Brain microvascular endothelial cell (primary cell): ENCODE measurements at regions not wholly inside any gene's neighbourhood (a gene's known extent, or its start where the extent isn't known, plus 50 kb on each side); places are given as distances from the start of the nearest gene placed in this dataset.

ENCODE experiments used
- DNase-seq: peaks from one replicate; pipeline ENCODE4 v3.0.0-alpha.2; 2020
- H3K27ac ChIP-seq: fragments of 250-450 bp; sonication (Bioruptor Pico); 2 replicates; pipeline ENCODE4 v1.5.1; 2020; ENCODE audit warnings: mild to moderate bottlenecking, moderate library complexity
- H3K27me3 ChIP-seq: fragments of 250-450 bp; sonication (Bioruptor Pico); replicated peaks from 2 replicates; pipeline ENCODE4 v1.5.1; 2020; ENCODE audit warnings: mild to moderate bottlenecking
- H3K36me3 ChIP-seq: fragments of 250-450 bp; sonication (Bioruptor Pico); replicated peaks from 2 replicates; pipeline ENCODE4 v1.5.1; 2020; ENCODE audit warnings: mild to moderate bottlenecking
- H3K4me3 ChIP-seq: 2 replicates; pipeline ENCODE4 v1.5.1; 2011; ENCODE audit warnings: low read depth, mild to moderate bottlenecking, control low read depth, low read length, moderate library complexity
- in situ Hi-C: cut with HindIII; loops from 2 replicates; pipeline ENCODE4 v1.10.0; 2017; ENCODE audit warnings: low sequenced_read_pairs, low pct_ligation_motif_present
- TF ChIP-seq, protein P1 (sequence below): IDR thresholded peaks from 2 replicates; pipeline ENCODE4 v1.5.1; 2011; ENCODE audit warnings: low read depth, mild to moderate bottlenecking, moderate library complexity, low read length, control low read depth, inconsistent platforms; ENCODE audit errors: missing control alignments

DNA sequence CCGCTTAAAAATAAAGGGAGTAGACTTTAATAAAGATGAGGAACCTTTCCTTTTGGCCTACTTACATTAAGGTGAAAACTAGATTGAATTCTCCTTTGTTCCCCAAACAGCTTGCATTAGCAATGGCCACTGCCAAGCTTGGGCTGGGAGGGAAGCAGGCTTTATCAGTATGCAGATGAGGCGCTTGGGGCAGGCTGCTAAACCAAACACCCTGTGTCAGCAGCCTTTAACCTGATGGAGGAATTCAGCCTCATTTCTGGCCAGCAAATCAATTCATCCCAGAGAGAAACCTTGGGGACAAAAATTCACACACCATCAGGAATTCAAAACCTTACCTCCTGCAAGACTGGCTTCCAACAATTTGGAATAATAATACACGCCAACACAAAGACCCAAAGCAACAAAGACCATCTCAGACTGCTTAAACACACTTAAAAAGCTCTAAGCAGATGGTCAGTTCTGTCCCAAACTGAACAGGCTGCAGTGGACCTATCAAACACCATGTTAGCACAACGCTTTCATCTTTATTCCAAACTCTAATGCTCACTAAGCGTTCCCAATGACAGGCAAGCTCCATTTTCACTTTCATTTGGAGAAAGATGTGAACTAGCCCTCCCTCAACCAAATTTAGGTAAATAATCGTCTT lies 255.1 kb upstream of the CMC1 start:
- Histone ChIP-seq H3K27ac (no peak overlapping the region), H3K27me3 (no peaks in the 10 kb centered on the region), H3K4me3 (no peak overlapping the region), H3K36me3 (no peaks in the 10 kb centered on the region)
- in situ Hi-C loops = no loop called here
- TF ChIP-seq, protein P1, sequence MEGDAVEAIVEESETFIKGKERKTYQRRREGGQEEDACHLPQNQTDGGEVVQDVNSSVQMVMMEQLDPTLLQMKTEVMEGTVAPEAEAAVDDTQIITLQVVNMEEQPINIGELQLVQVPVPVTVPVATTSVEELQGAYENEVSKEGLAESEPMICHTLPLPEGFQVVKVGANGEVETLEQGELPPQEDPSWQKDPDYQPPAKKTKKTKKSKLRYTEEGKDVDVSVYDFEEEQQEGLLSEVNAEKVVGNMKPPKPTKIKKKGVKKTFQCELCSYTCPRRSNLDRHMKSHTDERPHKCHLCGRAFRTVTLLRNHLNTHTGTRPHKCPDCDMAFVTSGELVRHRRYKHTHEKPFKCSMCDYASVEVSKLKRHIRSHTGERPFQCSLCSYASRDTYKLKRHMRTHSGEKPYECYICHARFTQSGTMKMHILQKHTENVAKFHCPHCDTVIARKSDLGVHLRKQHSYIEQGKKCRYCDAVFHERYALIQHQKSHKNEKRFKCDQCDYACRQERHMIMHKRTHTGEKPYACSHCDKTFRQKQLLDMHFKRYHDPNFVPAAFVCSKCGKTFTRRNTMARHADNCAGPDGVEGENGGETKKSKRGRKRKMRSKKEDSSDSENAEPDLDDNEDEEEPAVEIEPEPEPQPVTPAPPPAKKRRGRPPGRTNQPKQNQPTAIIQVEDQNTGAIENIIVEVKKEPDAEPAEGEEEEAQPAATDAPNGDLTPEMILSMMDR = no peak
- DNase-seq = no peak

DNA sequence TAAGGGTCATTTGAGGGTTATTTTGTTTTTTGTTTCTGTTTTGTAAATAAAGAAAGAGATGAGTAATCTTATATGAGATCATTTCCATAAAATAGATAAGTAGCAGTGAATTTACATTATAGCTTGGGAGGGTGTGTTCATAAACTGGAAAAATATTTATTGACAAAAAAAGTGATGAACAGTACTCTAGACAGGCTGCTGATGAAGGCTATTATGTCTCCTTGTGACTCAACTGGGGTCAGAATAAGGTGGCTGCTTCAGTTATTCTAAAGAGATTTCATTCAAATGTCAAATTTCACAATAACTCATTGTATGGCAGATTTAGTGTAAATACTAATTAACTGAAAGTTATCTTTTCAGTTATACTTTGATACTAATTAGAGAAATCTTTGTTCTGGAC lies 251.1 kb upstream of the CMC1 start:
- Histone ChIP-seq H3K27ac (no peak overlapping the region), H3K36me3 (no peaks in the 10 kb centered on the region), H3K4me3 (no peak overlapping the region), H3K27me3 (no peaks in the 10 kb centered on the region)
- TF ChIP-seq, protein P1 = no peak
- no peak for DNase-seq
- in situ Hi-C loops = no loop called here

DNA sequence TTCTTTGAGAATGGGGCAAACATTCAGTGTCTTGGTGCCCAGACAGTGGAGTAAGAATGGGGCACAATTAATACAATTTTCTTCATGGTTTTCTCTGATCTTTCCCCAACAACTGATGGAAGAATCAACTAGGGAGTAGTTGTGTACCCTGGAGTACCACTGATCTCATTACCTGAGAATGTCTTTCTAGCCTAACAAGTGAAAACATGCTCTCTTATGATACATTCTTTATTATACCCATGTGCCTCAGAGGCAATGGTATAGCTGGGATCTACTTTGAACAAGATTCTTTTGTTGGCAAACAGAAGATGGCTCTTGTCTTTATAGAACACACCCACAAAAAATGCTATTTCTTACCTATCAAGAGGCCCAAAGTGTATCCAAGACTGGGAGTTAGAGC lies 250.6 kb upstream of the CMC1 start:
- Histone ChIP-seq H3K27me3 (no peaks in the 10 kb centered on the region), H3K27ac (no peak overlapping the region), H3K4me3 (no peak overlapping the region), H3K36me3 (no peaks in the 10 kb centered on the region)
- in situ Hi-C loops = no loop called here
- no peak for DNase-seq
- TF ChIP-seq, protein P1 = no peak

DNA sequence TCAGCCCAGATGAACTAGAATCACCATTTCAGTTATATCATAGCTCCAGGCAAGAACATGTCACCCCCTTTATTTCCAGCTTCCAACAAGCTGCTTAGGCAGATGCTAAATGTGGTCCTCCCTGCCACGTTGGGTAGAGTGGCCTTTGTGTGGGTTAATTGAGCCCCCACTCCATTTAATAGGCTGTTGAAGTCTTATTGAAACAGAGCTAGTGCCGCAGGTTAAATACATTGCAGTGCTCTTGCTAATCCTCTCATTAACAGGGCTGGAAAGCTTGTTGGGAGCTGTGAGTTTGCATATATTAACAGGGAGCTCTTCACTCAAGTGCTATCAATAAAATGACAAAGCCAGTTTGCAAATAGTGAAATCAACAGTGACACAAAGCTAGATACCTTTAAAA lies 248.4 kb upstream of the CMC1 start:
- TF ChIP-seq, protein P1 = no peak

DNA sequence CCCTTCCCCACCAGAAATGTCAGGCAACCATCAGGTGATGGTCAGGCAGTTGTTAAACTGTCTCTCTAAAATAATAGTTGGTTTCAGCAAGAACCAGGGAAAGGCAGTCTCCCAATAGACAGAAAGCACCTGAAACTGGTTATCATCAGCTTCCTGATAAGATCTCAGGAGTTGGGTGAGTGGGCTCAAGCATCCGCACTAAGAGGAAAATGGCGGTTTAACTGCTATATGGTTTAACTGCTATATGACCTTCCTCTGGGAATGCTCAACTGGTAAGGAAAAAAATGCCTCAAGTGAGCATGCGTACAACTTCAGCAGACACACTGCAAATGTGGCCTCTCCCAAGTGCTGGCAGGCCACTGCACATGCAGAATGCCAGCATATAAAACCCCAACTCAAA lies 240.8 kb upstream of the CMC1 start:
- no peaks in the 10 kb centered on the region for H3K36me3 ChIP-seq
- in situ Hi-C loops = no loop called here
- no peak for DNase-seq
- no peak overlapping the region for H3K4me3 ChIP-seq
- no peaks in the 10 kb centered on the region for H3K27me3 ChIP-seq
- TF ChIP-seq, protein P1 = no peak
- H3K27ac ChIP-seq = no peak overlapping the region

More for the DNA sequence above, 248.4 kb upstream of the CMC1 start:
- no peak for DNase-seq
- H3K27ac ChIP-seq = no peak overlapping the region
- in situ Hi-C loops = no loop called here
- no peak overlapping the region for H3K4me3 ChIP-seq
- no peaks in the 10 kb centered on the region for H3K36me3 ChIP-seq
- no peaks in the 10 kb centered on the region for H3K27me3 ChIP-seq

DNA sequence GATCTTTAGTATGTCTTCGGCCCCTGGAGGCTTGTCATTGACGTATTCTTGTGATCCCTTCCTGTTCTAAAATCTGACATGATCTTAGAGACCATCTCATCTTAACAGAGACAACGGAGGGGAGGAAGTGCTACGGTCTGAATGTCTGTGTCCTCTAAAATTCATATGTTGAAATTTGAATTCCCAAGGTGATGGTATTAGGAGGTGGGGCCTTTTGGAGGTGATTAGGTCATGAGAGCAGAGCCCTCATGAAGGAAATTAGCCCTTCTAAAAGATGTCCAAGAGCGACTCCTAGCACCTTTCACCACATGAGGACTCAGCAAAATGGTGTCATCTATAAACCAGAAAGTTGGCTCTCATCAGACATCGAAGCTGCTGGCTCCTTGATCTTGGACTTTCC lies 233.2 kb upstream of the CMC1 start:
- Histone ChIP-seq H3K4me3 (no peak overlapping the region), H3K36me3 (no peaks in the 10 kb centered on the region), H3K27me3 (no peaks in the 10 kb centered on the region), H3K27ac (no peak overlapping the region)
- no peak for DNase-seq
- in situ Hi-C loops = no loop called here
- TF ChIP-seq, protein P1 = no peak
